ENCODE measurements at regions not wholly inside any gene's neighbourhood (a gene's known extent, or its start where the extent isn't known, plus 50 kb on each side); places are given as distances from the start of the nearest gene placed in this dataset.

- DNase-seq, result no peak
Measured at GRCh38 chr14:29222671-29223268, 456.2 kb downstream of the FOXG1 start.

- DNase-seq, result no peak
Measured at GRCh38 chr14:29223947-29224346, 457.4 kb downstream of the FOXG1 start.

GRCh38 chr14:29227631-29228030, 461.0 kb downstream of the FOXG1 start:
- DNase-seq, result no peak

GRCh38 chr14:29232153-29232552, 465.6 kb downstream of the FOXG1 start:
- DNase-seq, result no peak

- DNase-seq, result no peak
Measured at GRCh38 chr14:29232711-29233110, 466.1 kb downstream of the FOXG1 start.

GRCh38 chr14:29233188-29233587, 466.6 kb downstream of the FOXG1 start:
- DNase-seq, result no peak

GRCh38 chr14:29235991-29236390, 469.4 kb downstream of the FOXG1 start:
- no peak for DNase-seq

- no peak for DNase-seq
Measured at GRCh38 chr14:29236401-29236800, 469.8 kb downstream of the FOXG1 start.

GRCh38 chr14:29236848-29237247, 470.3 kb downstream of the FOXG1 start:
- no peak for DNase-seq

GRCh38 chr14:29240066-29240465, 473.5 kb downstream of the FOXG1 start:
- DNase-seq, result no peak

- no peak for DNase-seq
Measured at GRCh38 chr14:29242755-29243754, 476.5 kb downstream of the FOXG1 start.

GRCh38 chr14:29255692-29256091, 489.1 kb downstream of the FOXG1 start:
- DNase-seq, result no peak

GRCh38 chr14:29262979-29263378, 496.4 kb downstream of the FOXG1 start:
- DNase-seq, result no peak

GRCh38 chr14:29264865-29265264, 498.3 kb downstream of the FOXG1 start:
- DNase-seq, result no peak

GRCh38 chr14:29265852-29266251, 499.3 kb downstream of the FOXG1 start:
- no peak for DNase-seq

GRCh38 chr14:29271669-29272068, 505.1 kb downstream of the FOXG1 start:
- DNase-seq, result no peak

- no peak for DNase-seq
Measured at GRCh38 chr14:29273513-29273912, 506.9 kb downstream of the FOXG1 start.

GRCh38 chr14:29274890-29275596, 508.5 kb downstream of the FOXG1 start:
- no peak for DNase-seq

GRCh38 chr14:29278301-29279263, 512.0 kb downstream of the FOXG1 start:
- no peak for DNase-seq

- no peak for DNase-seq
Measured at GRCh38 chr14:29282169-29282568, 515.6 kb downstream of the FOXG1 start.

GRCh38 chr14:29290441-29290840, 523.9 kb downstream of the FOXG1 start:
- no peak for DNase-seq

GRCh38 chr14:29299372-29299771, 532.8 kb downstream of the FOXG1 start:
- DNase-seq, result no peak
